ENCODE measurements at regions not wholly inside any gene's neighbourhood (a gene's known extent, or its start where the extent isn't known, plus 50 kb on each side); places are given as distances from the start of the nearest gene placed in this dataset.

DNA sequence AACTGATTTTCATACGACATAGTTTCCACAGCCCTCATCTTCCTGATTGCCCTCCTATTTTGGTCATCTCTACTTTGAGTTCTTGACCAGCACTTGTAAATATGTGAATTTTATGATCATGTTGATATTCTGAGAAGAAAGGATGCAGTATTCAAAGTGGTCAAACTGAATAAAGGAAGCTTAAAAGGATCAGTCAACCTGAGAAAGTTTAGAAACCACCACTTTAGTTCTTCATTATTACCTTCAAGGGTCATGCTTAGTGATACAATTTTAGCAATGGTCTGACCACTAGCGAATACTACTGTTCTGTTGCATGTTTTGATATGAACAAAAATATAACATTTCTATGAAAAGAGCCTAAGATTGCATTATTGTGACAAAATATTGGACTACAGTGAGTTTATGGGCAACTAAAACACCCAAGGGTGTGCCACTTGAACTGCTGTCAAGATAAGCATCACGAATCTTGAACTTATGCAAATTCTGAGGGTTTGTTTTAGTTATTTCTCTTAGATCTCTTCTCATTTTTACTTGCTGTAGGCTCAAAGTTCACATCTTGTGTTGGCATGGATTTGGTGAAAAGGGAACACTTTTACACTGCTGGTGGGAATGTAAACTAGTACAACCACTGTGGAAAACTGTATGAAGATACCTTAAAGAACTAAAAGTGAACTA is 247.7 kb downstream of the IPMK start:
- TF ChIP-seq, protein P1, sequence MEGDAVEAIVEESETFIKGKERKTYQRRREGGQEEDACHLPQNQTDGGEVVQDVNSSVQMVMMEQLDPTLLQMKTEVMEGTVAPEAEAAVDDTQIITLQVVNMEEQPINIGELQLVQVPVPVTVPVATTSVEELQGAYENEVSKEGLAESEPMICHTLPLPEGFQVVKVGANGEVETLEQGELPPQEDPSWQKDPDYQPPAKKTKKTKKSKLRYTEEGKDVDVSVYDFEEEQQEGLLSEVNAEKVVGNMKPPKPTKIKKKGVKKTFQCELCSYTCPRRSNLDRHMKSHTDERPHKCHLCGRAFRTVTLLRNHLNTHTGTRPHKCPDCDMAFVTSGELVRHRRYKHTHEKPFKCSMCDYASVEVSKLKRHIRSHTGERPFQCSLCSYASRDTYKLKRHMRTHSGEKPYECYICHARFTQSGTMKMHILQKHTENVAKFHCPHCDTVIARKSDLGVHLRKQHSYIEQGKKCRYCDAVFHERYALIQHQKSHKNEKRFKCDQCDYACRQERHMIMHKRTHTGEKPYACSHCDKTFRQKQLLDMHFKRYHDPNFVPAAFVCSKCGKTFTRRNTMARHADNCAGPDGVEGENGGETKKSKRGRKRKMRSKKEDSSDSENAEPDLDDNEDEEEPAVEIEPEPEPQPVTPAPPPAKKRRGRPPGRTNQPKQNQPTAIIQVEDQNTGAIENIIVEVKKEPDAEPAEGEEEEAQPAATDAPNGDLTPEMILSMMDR (conservative IDR thresholded peaks at IDR 0.05): no peak
- TF ChIP-seq ZFX (IDR thresholded peaks at IDR 0.05): no peak
